HCT116 (cell line): ENCODE measurements at regions not wholly inside any gene's neighbourhood (a gene's known extent, or its start where the extent isn't known, plus 50 kb on each side); places are given as distances from the start of the nearest gene placed in this dataset.

Experiments
- ATAC-seq: fragments of 200-7000 bp; cut with Tn5 transposase; 2 replicates; pipeline ENCODE4 v1.9.1; 2020; ENCODE audit warnings: mild to moderate bottlenecking, moderate library complexity
- BruUV-seq: library from RNA; stranded (reverse); fragments of 400-500 nt; replicated peaks from 2 replicates; lab custom pipeline; 2021; lab: Mats Ljungman, UMichigan
- CTCF ChIA-PET: fragments of 300-600 bp; sonication (Branson Sonifier 250); formaldehyde crosslinking; loops from one replicate; lab custom pipeline; 2021; ENCODE audit warnings: antibody characterized with exemption; lab: Charles Lee
- POLR2A ChIA-PET: fragments of 300-600, 350-600 bp; sonication (Branson Sonifier 250); formaldehyde crosslinking; loops from one replicate; lab custom pipeline; 2021; ENCODE audit warnings: antibody characterized with exemption; lab: Charles Lee
- RAD21 ChIA-PET, 2 experiments: fragments of 300-600 bp; sonication (Branson Sonifier 250); formaldehyde crosslinking; loops; one replicate each; lab custom pipeline; 2023; ENCODE audit warnings: low total read pairs in 2 of 2; ENCODE audit not compliant: uncharacterized antibody in 2 of 2, unreplicated experiment in 2 of 2, low non-redundant PET in 1 of 2; lab: Charles Lee
- DNase-seq: peaks from one replicate; pipeline ENCODE4 v3.0.0-alpha.2; 2010; ENCODE audit warnings: low read depth, low spot score
- H2AFZ ChIP-seq: fragments of 200-600 bp; shearing (Covaris generic), sonication (generic); 2 replicates; pipeline ENCODE4 v1.6.1; 2017; ENCODE audit warnings: low read depth, mixed run types, mixed read lengths, antibody characterized with exemption, low read length; ENCODE audit not compliant: poor library complexity, severe bottlenecking
- H3K27ac ChIP-seq: 2 replicates; pipeline ENCODE4 v1.5.1; 2012; ENCODE audit warnings: low read depth, low read length
- H3K27me3 ChIP-seq: fragments of 200-600 bp; sonication (generic); 2 replicates; pipeline ENCODE4 v1.6.1; 2016; ENCODE audit warnings: mixed run types, low read length, mixed read lengths; ENCODE audit not compliant: insufficient read depth
- H3K36me3 ChIP-seq, 2 experiments: fragments of 200-500 bp in 1 of 2; fragments of 200-600 bp in 1 of 2; sonication (Bioruptor generic) in 1 of 2; sonication (generic) in 1 of 2; 2 replicates each; pipeline versions ENCODE4 v1.5.1 to v1.6.1; 2014 to 2016; ENCODE audit warnings: low read length in 2 of 2, inconsistent platforms in 1 of 2, mixed read lengths in 1 of 2, mixed run types in 1 of 2; ENCODE audit not compliant: insufficient read depth in 2 of 2, control insufficient read depth in 1 of 2
- H3K4me1 ChIP-seq, 2 experiments: fragments of 200-600 bp in 1 of 2; sonication (generic) in 1 of 2; 2 replicates each; pipeline versions ENCODE4 v1.5.1 to v1.6.1; 2012 to 2017; ENCODE audit warnings: low read length in 2 of 2, inconsistent platforms in 1 of 2, mild to moderate bottlenecking in 1 of 2, mixed read lengths in 1 of 2, mixed run types in 1 of 2, moderate library complexity in 1 of 2; ENCODE audit not compliant: insufficient read depth in 2 of 2, control insufficient read depth in 1 of 2
- H3K4me2 ChIP-seq: fragments of 200-600 bp; sonication (generic); 2 replicates; pipeline ENCODE4 v1.6.1; 2017; ENCODE audit warnings: mixed run types, low read length, mixed read lengths
- H3K4me3 ChIP-seq, 2 experiments: fragments of 200-600 bp in 1 of 2; sonication (generic) in 1 of 2; replicated peaks in 1 of 2; 2 replicates each; pipeline ENCODE4 v1.5.1; 2011 to 2016; ENCODE audit warnings: low read length in 2 of 2, control low read depth in 1 of 2, low read depth in 1 of 2, mild to moderate bottlenecking in 1 of 2, mixed read lengths in 1 of 2, mixed run types in 1 of 2
- H3K79me2 ChIP-seq: fragments of 200-600 bp; sonication (generic); 2 replicates; pipeline ENCODE4 v1.6.1; 2017; ENCODE audit warnings: mild to moderate bottlenecking, mixed run types, low read length, moderate library complexity, mixed read lengths; ENCODE audit not compliant: insufficient read depth
- H3K9ac ChIP-seq: fragments of 200-600 bp; sonication (generic); 2 replicates; pipeline ENCODE4 v1.6.1; 2016; ENCODE audit warnings: low read length, mixed read lengths
- H3K9me2 ChIP-seq: fragments of 200-600 bp; sonication (generic), shearing (Covaris generic); 2 replicates; pipeline ENCODE4 v1.6.1; 2017; ENCODE audit warnings: mixed run types, mild to moderate bottlenecking, moderate library complexity; ENCODE audit not compliant: insufficient read depth
- H3K9me3 ChIP-seq, 2 experiments: fragments of 200-500 bp in 1 of 2; fragments of 200-600 bp in 1 of 2; sonication (Bioruptor generic) in 1 of 2; sonication (generic) in 1 of 2; 2 replicates each; pipeline ENCODE4 v1.6.1; 2014 to 2017; ENCODE audit warnings: low read length in 2 of 2, mixed read lengths in 2 of 2, inconsistent platforms in 1 of 2, low read depth in 1 of 2, mild to moderate bottlenecking in 1 of 2, mixed run types in 1 of 2, moderate library complexity in 1 of 2; ENCODE audit not compliant: control insufficient read depth in 1 of 2, insufficient read depth in 1 of 2
- H4K20me1 ChIP-seq: fragments of 200-600 bp; sonication (generic), shearing (Covaris generic); 2 replicates; pipeline ENCODE4 v1.6.1; 2017; ENCODE audit warnings: mixed run types, mild to moderate bottlenecking, moderate library complexity; ENCODE audit not compliant: insufficient read depth
- ATF3 ChIP-seq: IDR thresholded peaks from 2 replicates; pipeline ENCODE4 v1.6.1; 2012
- CBX3 ChIP-seq: IDR thresholded peaks from 2 replicates; pipeline ENCODE4 v1.6.1; 2012; ENCODE audit warnings: low read depth
- CTCF ChIP-seq, 3 experiments: fragments of 200-600 bp in 1 of 3; sonication (generic) in 1 of 3; IDR thresholded peaks in 2 of 3; conservative IDR thresholded peaks in 1 of 3; 2 replicates each; pipeline ENCODE4 v1.5.1; 2012 to 2017; ENCODE audit warnings: low read depth in 2 of 3, low read length in 2 of 3, antibody characterized with exemption in 1 of 3, borderline replicate concordance in 1 of 3, control low read depth in 1 of 3, mild to moderate bottlenecking in 1 of 3, mixed read lengths in 1 of 3, mixed run types in 1 of 3, moderate library complexity in 1 of 3; ENCODE audit not compliant: insufficient read depth in 1 of 3
- EGR1 ChIP-seq: IDR thresholded peaks from 2 replicates; pipeline ENCODE4 v1.6.1; 2012; ENCODE audit warnings: low read depth
- ELF1 ChIP-seq: IDR thresholded peaks from 2 replicates; pipeline ENCODE4 v1.6.1; 2012; ENCODE audit warnings: low read depth, borderline replicate concordance
- EZH2 ChIP-seq: fragments of 200-600 bp; sonication (generic); IDR thresholded peaks from 2 replicates; pipeline ENCODE4 v1.6.1; 2017; ENCODE audit warnings: antibody characterized with exemption, mixed run types
- EZH2phosphoT487 ChIP-seq: fragments of 200-600 bp; IDR thresholded peaks from 2 replicates; pipeline ENCODE4 v1.6.1; 2018; ENCODE audit warnings: antibody characterized with exemption, borderline replicate concordance
- FOSL1 ChIP-seq: IDR thresholded peaks from 2 replicates; pipeline ENCODE4 v1.6.1; 2012; ENCODE audit warnings: low read depth
- JUND ChIP-seq: IDR thresholded peaks from 2 replicates; pipeline ENCODE4 v1.6.1; 2012
- MAX ChIP-seq: IDR thresholded peaks from 2 replicates; pipeline ENCODE4 v1.6.1; 2012
- POLR2A ChIP-seq: IDR thresholded peaks from 2 replicates; pipeline ENCODE4 v1.7.0; 2011; ENCODE audit warnings: borderline replicate concordance; ENCODE audit not compliant: insufficient read depth, insufficient read length; ENCODE audit errors: extremely low read depth
- RAD21 ChIP-seq: IDR thresholded peaks from 2 replicates; pipeline ENCODE4 v1.6.1; 2012; ENCODE audit warnings: low read depth, mild to moderate bottlenecking
- REST ChIP-seq: IDR thresholded peaks from 2 replicates; pipeline ENCODE4 v1.6.1; 2012; ENCODE audit warnings: low read depth
- SIN3A ChIP-seq: IDR thresholded peaks from 2 replicates; pipeline ENCODE4 v1.6.1; 2012; ENCODE audit warnings: low read depth
- SP1 ChIP-seq: IDR thresholded peaks from 2 replicates; pipeline ENCODE4 v1.6.1; 2012; ENCODE audit warnings: low read depth
- SRF ChIP-seq: IDR thresholded peaks from 2 replicates; pipeline ENCODE4 v1.6.1; 2012; ENCODE audit warnings: low read depth
- TCF7L2 ChIP-seq: IDR thresholded peaks from 2 replicates; pipeline ENCODE4 v1.7.0; 2011; ENCODE audit warnings: borderline replicate concordance, inconsistent platforms; ENCODE audit not compliant: insufficient read depth, insufficient read length; ENCODE audit errors: extremely low read depth
- ZFX ChIP-seq: fragments of 450-650 bp; IDR thresholded peaks from 2 replicates; pipeline ENCODE4 v1.6.1; 2017
- ZNF274 ChIP-seq: fragments of 200-500 bp; sonication (Bioruptor generic); IDR thresholded peaks from 2 replicates; pipeline ENCODE4 v1.6.1; 2014; ENCODE audit warnings: mild to moderate bottlenecking, low read depth, low read length, inconsistent platforms
- intact Hi-C: fragments of 100-400 bp; cut with micrococcal nuclease; formaldehyde crosslinking; loops from 2 replicates; pipeline ENCODE4 v1.10.0; 2022

GRCh38 chr5:167123126-167123525, 1168.3 kb upstream of the WWC1 start:
- peaks cover 3 to 15% of the 10 kb centered on the region in 2 experiments; a peak in 2 of 4 replicates for H3K9me3 ChIP-seq
- ChIA-PET RAD21 (no interaction called here), POLR2A (no interaction called here), CTCF (no interaction called here)
- ATAC-seq (no peak), DNase-seq (no peak)
- TF ChIP-seq ELF1 = no peak
- TF ChIP-seq EZH2 = no peak
- TF ChIP-seq RAD21 = no peak
- TF ChIP-seq CBX3 = no peak
- no peak for TF ChIP-seq EZH2phosphoT487
- no peaks in the 10 kb centered on the region for H3K4me1 ChIP-seq
- intact Hi-C loops = no loop called here
- no TSS peak for BruUV-seq
- no peak overlapping the region for H3K9ac ChIP-seq
- no peaks in the 10 kb centered on the region for H4K20me1 ChIP-seq
- no peak overlapping the region for H3K4me2 ChIP-seq
- no peak overlapping the region for H2AFZ ChIP-seq
- no peak overlapping the region for H3K27ac ChIP-seq
- no peaks in the 10 kb centered on the region for H3K27me3 ChIP-seq
- H3K4me3 ChIP-seq = no peak overlapping the region
- H3K79me2 ChIP-seq = no peaks in the 10 kb centered on the region
- no peaks in the 10 kb centered on the region for H3K36me3 ChIP-seq
- H3K9me2 ChIP-seq = no peaks in the 10 kb centered on the region

- H3K4me2 ChIP-seq = no peak overlapping the region
- H4K20me1 ChIP-seq = no peaks in the 10 kb centered on the region
- no peak for DNase-seq
- no peaks in the 10 kb centered on the region for H3K36me3 ChIP-seq
- H2AFZ ChIP-seq = no peak overlapping the region
- intact Hi-C loops = no loop called here
- no TSS peak for BruUV-seq
- no peaks in the 10 kb centered on the region for H3K27me3 ChIP-seq
- TF ChIP-seq ATF3 (no peak), EGR1 (no peak), SIN3A (no peak), FOSL1 (no peak), EZH2 (no peak), REST (no peak), JUND (no peak), MAX (no peak), ZNF274 (no peak), ELF1 (no peak), CTCF (IDR thresholded peaks at IDR 0.05 in 2 of 3, conservative IDR thresholded peaks at IDR 0.05 in 1 of 3; ENCODE audit: borderline replicate concordance in 1 of 3, insufficient read depth in 1 of 3, low read depth in 2 of 3, low read length in 2 of 3) (no peak), SP1 (no peak), POLR2A (no peak), TCF7L2 (no peak), ZFX (no peak), SRF (no peak)
- H3K27ac ChIP-seq = no peak overlapping the region
- POLR2A ChIA-PET = no interaction called here
- H3K4me3 ChIP-seq = no peak overlapping the region
- H3K4me1 ChIP-seq = no peaks in the 10 kb centered on the region
- CTCF ChIA-PET = no interaction called here
- ATAC-seq = no peak
- H3K9me2 ChIP-seq = no peaks in the 10 kb centered on the region
- H3K79me2 ChIP-seq = no peaks in the 10 kb centered on the region
- H3K9ac ChIP-seq = no peak overlapping the region
- RAD21 ChIA-PET = no interaction called here
- H3K9me3 ChIP-seq = peaks cover 2 to 6% of the 10 kb centered on the region in 2 experiments; a peak in 1 of 4 replicates
Measured at GRCh38 chr5:167128581-167128980, 1162.9 kb upstream of the WWC1 start.
